Choroid plexus epithelial cell (primary cell): ENCODE measurements at regions not wholly inside any gene's neighbourhood (a gene's known extent, or its start where the extent isn't known, plus 50 kb on each side); places are given as distances from the start of the nearest gene placed in this dataset.

Experiments
- DNase-seq: peaks from one replicate; pipeline ENCODE4 v3.0.0-alpha.2; 2010; ENCODE audit warnings: low read depth
- H3K4me3 ChIP-seq: 2 replicates; pipeline ENCODE4 v1.5.1; 2011; ENCODE audit warnings: low read depth, mild to moderate bottlenecking, control low read depth, low read length, moderate library complexity
- CTCF ChIP-seq: conservative IDR thresholded peaks from 2 replicates; pipeline ENCODE4 v1.5.1; 2011; ENCODE audit warnings: low read depth, mild to moderate bottlenecking, control low read depth, inconsistent platforms, low read length, moderate library complexity

- no peak overlapping the region for H3K4me3 ChIP-seq
- TF ChIP-seq CTCF: no peak
- DNase-seq: no peak
Observed at GRCh38 chr1:208497866-208498541, 253.8 kb upstream of the PLXNA2 start.

DNA sequence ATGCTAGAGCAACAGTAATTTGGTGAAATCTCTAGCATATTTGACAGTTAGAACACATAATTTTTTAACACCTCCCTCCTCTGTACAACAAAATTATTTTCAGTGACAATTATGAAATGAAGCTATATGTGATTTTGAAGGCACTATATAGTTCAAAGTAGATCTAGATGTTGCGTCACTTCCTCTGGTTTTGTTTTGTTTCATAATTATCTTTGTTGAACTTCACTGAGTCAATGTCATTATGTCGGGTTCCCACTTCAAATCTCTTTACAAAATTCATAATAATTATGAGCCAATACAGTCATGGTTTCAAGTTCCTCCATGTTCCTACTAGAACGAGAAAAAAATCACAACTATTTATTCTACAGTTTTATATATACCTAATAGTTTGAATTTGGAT, 254.8 kb upstream of the PLXNA2 start:
- no peak for DNase-seq
- TF ChIP-seq CTCF: no peak

GRCh38 chr1:208499601-208500000, 255.4 kb upstream of the PLXNA2 start:
- H3K4me3 ChIP-seq: no peak overlapping the region
- DNase-seq: no peak
- no peak for TF ChIP-seq CTCF

More for the DNA sequence above, 254.8 kb upstream of the PLXNA2 start:
- H3K4me3 ChIP-seq: no peak overlapping the region

GRCh38 chr1:208500375-208500774, 256.2 kb upstream of the PLXNA2 start:
- DNase-seq: no peak
- no peak overlapping the region for H3K4me3 ChIP-seq
- no peak for TF ChIP-seq CTCF

DNA sequence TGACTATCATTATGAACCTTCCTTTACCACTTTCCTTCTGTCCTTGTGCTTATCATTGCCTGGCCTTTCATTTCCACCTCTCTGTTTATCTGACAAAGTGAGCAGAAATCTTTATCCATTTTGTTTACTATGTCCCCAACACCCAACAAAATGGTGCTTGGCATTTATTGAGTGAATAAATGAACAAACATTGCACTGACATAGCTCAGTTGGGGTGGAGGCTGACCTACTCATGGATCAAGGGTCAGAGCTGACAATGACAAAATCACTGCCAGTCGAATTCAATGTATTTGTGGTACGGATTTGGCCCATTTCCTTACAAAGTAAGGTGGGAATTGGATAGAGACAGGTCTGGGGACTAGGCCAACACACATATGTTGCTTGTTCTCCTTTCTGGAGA, 257.4 kb upstream of the PLXNA2 start:
- DNase-seq: no peak
- TF ChIP-seq CTCF: no peak
- H3K4me3 ChIP-seq: no peak overlapping the region

GRCh38 chr1:208503787-208504186, 259.6 kb upstream of the PLXNA2 start:
- no peak for DNase-seq
- no peak overlapping the region for H3K4me3 ChIP-seq
- no peak for TF ChIP-seq CTCF

DNA sequence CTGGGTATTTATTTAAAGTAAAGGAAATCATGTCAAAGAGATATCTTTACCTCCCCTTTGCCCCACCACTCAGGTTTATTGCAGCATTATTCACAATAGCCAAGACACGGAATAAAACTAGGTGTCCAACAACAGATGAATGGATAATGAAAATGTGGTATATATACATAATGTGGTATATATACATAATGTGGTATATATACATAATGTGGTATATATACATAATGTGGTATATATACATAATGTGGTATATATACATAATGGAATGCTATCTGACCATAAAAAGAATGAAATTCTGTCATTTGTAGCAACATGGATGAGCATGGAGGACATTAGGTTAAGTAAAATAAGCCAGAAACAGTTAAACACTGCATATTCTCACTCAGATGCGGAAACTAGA, 262.6 kb upstream of the PLXNA2 start:
- no peak for TF ChIP-seq CTCF
- no peak for DNase-seq
- H3K4me3 ChIP-seq: no peak overlapping the region
